ENCODE measurements at regions not wholly inside any gene's neighbourhood (a gene's known extent, or its start where the extent isn't known, plus 50 kb on each side); places are given as distances from the start of the nearest gene placed in this dataset.

- Histone ChIP-seq H3K4me1 (ENCODE audit: insufficient read depth, low read length, poor library complexity, severe bottlenecking) (no peaks in the 10 kb centered on the region), H3K36me3 (ENCODE audit: insufficient read depth, low read length, poor library complexity, severe bottlenecking) (no peaks in the 10 kb centered on the region), H3K4me3 (ENCODE audit: low read depth, low read length, poor library complexity, severe bottlenecking) (no peak overlapping the region), H3K27me3 (replicated peaks; ENCODE audit: insufficient read depth, low read depth, low read length, poor library complexity) (no peaks in the 10 kb centered on the region), H3K27ac (ENCODE audit: low read depth, low read length, poor library complexity, severe bottlenecking) (no peak overlapping the region), H3K9me3 (ENCODE audit: low read depth, low read length, poor library complexity, severe bottlenecking) (no peaks in the 10 kb centered on the region)
- ChIA-PET POLR2A (ENCODE audit: low non-redundant PET) (no interaction called here), CTCF (no interaction called here)
- no TSS peak for BruUV-seq (replicated peaks)
- intact Hi-C loops (cut with micrococcal nuclease; ENCODE audit: unreplicated experiment), result no loop called here
- no peak for TF ChIP-seq EZH2 (IDR thresholded peaks at IDR 0.05; ENCODE audit: borderline replicate concordance, low read depth, low read length, poor library complexity, severe bottlenecking)
- no peak for TF ChIP-seq CTCF (conservative IDR thresholded peaks at IDR 0.05; ENCODE audit: low read depth, low read length)
- no peak for DNase-seq (ENCODE audit: low spot score)
Observed at GRCh38 chr10:125219776-125220175, 59.4 kb upstream of the CTBP2 start.

- TF ChIP-seq CTCF (conservative IDR thresholded peaks at IDR 0.05; ENCODE audit: low read depth, low read length) (no peak), EZH2 (IDR thresholded peaks at IDR 0.05; ENCODE audit: borderline replicate concordance, low read depth, low read length, poor library complexity, severe bottlenecking) (no peak)
- H3K36me3 ChIP-seq (ENCODE audit: insufficient read depth, low read length, poor library complexity, severe bottlenecking), result no peaks in the 10 kb centered on the region
- POLR2A ChIA-PET (ENCODE audit: low non-redundant PET), result no interaction called here
- no peak overlapping the region for H3K27ac ChIP-seq (ENCODE audit: low read depth, low read length, poor library complexity, severe bottlenecking)
- DNase-seq (ENCODE audit: low spot score), result no peak
- CTCF ChIA-PET, result no interaction called here
- no peaks in the 10 kb centered on the region for H3K9me3 ChIP-seq (ENCODE audit: low read depth, low read length, poor library complexity, severe bottlenecking)
- BruUV-seq (replicated peaks), result no TSS peak
- H3K4me1 ChIP-seq (ENCODE audit: insufficient read depth, low read length, poor library complexity, severe bottlenecking), result no peaks in the 10 kb centered on the region
- H3K4me3 ChIP-seq (ENCODE audit: low read depth, low read length, poor library complexity, severe bottlenecking), result no peak overlapping the region
- H3K27me3 ChIP-seq (replicated peaks; ENCODE audit: insufficient read depth, low read depth, low read length, poor library complexity), result no peaks in the 10 kb centered on the region
- intact Hi-C loops (cut with micrococcal nuclease; ENCODE audit: unreplicated experiment), result no loop called here
Observed at GRCh38 chr10:125218967-125219366, 58.6 kb upstream of the CTBP2 start.

GRCh38 chr10:125217990-125218675 lies 57.8 kb upstream of the CTBP2 start:
- no peak for DNase-seq (ENCODE audit: low spot score)
- Histone ChIP-seq H3K9me3 (ENCODE audit: low read depth, low read length, poor library complexity, severe bottlenecking) (no peaks in the 10 kb centered on the region), H3K27ac (ENCODE audit: low read depth, low read length, poor library complexity, severe bottlenecking) (no peak overlapping the region), H3K36me3 (ENCODE audit: insufficient read depth, low read length, poor library complexity, severe bottlenecking) (no peaks in the 10 kb centered on the region), H3K4me3 (ENCODE audit: low read depth, low read length, poor library complexity, severe bottlenecking) (no peak overlapping the region), H3K4me1 (ENCODE audit: insufficient read depth, low read length, poor library complexity, severe bottlenecking) (no peaks in the 10 kb centered on the region), H3K27me3 (replicated peaks; ENCODE audit: insufficient read depth, low read depth, low read length, poor library complexity) (no peaks in the 10 kb centered on the region)
- ChIA-PET POLR2A (ENCODE audit: low non-redundant PET) (no interaction called here), CTCF (no interaction called here)
- BruUV-seq (replicated peaks), result no TSS peak
- intact Hi-C loops (cut with micrococcal nuclease; ENCODE audit: unreplicated experiment), result no loop called here
- no peak for TF ChIP-seq EZH2 (IDR thresholded peaks at IDR 0.05; ENCODE audit: borderline replicate concordance, low read depth, low read length, poor library complexity, severe bottlenecking)

GRCh38 chr10:125216861-125217260 lies 56.5 kb upstream of the CTBP2 start:
- intact Hi-C loops (cut with micrococcal nuclease; ENCODE audit: unreplicated experiment), result no loop called here
- no peak overlapping the region for H3K4me3 ChIP-seq (ENCODE audit: low read depth, low read length, poor library complexity, severe bottlenecking)
- H3K27me3 ChIP-seq (replicated peaks; ENCODE audit: insufficient read depth, low read depth, low read length, poor library complexity), result no peaks in the 10 kb centered on the region
- CTCF ChIA-PET, result no interaction called here
- no peak for DNase-seq (ENCODE audit: low spot score)
- H3K9me3 ChIP-seq (ENCODE audit: low read depth, low read length, poor library complexity, severe bottlenecking), result no peaks in the 10 kb centered on the region
- POLR2A ChIA-PET (ENCODE audit: low non-redundant PET), result no interaction called here
- H3K27ac ChIP-seq (ENCODE audit: low read depth, low read length, poor library complexity, severe bottlenecking), result no peak overlapping the region
- TF ChIP-seq EZH2 (IDR thresholded peaks at IDR 0.05; ENCODE audit: borderline replicate concordance, low read depth, low read length, poor library complexity, severe bottlenecking), result no peak
- TF ChIP-seq CTCF (conservative IDR thresholded peaks at IDR 0.05; ENCODE audit: low read depth, low read length), result no peak
- no peaks in the 10 kb centered on the region for H3K36me3 ChIP-seq (ENCODE audit: insufficient read depth, low read length, poor library complexity, severe bottlenecking)
- H3K4me1 ChIP-seq (ENCODE audit: insufficient read depth, low read length, poor library complexity, severe bottlenecking), result no peaks in the 10 kb centered on the region
- BruUV-seq (replicated peaks), result no TSS peak
